ENCODE measurements at regions not wholly inside any gene's neighbourhood (a gene's known extent, or its start where the extent isn't known, plus 50 kb on each side); places are given as distances from the start of the nearest gene placed in this dataset.

DNA sequence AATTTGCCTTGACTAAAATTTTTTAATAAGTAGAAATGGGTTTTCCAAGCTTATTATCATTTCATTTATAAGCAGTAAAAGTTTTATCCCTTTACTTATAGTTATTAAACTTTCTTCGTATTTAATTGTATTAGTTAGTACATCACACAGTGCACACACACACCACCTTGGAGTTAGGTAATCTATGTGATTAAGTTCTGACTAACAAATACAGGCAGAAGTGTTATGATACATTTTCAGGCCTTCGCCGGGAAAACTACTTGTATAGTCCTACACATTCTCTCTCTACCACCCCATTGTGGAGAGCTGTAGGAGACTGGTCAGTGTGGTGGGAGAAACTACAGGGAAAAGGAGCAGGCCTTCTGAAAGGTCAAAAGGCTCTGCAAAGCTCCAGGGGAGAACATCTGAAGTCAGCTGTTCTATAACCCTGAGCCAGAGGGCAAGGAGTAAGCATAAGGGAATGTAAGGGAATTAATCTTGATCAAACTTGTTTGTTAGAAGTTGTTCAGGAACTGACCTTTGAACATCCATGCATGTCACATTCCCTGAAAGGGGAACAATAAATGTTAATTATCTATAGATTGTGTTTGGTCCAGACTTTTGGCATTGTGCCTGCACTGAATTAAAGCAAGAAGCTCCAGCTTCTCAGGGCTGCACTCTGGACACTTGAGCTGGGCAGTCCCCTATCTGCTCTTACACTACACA lies 231.7 kb downstream of the FSIP2 start:
- no peak overlapping the region for H3K4me2 ChIP-seq (ENCODE audit: insufficient read depth, low read length)
- no peak for ATAC-seq (ENCODE audit: insufficient read depth, low read depth)
- H3K4me1 ChIP-seq (ENCODE audit: insufficient read depth, low read length) = no peaks in the 10 kb centered on the region
- no peaks in the 10 kb centered on the region for H3K27me3 ChIP-seq (ENCODE audit: insufficient read depth, low read length, poor library complexity)
- H3K27ac ChIP-seq (ENCODE audit: low read length) = no peak overlapping the region
- no peaks in the 10 kb centered on the region for H3K36me3 ChIP-seq (ENCODE audit: insufficient read depth, low read length)
- peaks cover 4% of the 10 kb centered on the region for H3K9me3 ChIP-seq (ENCODE audit: insufficient read depth, low read length, severe bottlenecking)
- H2AFZ ChIP-seq (ENCODE audit: low read depth, low read length) = no peak overlapping the region
- H3K4me3 ChIP-seq (ENCODE audit: low read depth in 1 of 2, low read length in 2 of 2) = no peak overlapping the region
- no peak overlapping the region for H3K9ac ChIP-seq (ENCODE audit: low read depth, low read length)
- no peaks in the 10 kb centered on the region for H3K79me2 ChIP-seq (ENCODE audit: insufficient read depth, low read length)
- no peaks in the 10 kb centered on the region for H4K20me1 ChIP-seq (ENCODE audit: insufficient read depth, low read length)
- TF ChIP-seq EZH2 (IDR thresholded peaks at IDR 0.05; ENCODE audit: borderline replicate concordance, low read depth, low read length, severe bottlenecking) = no peak
- no peak for TF ChIP-seq CTCF (IDR thresholded peaks at IDR 0.05; ENCODE audit: borderline replicate concordance, extremely low read depth, low read length, poor library complexity, severe bottlenecking)
- no peak for DNase-seq

- no peak overlapping the region for H3K27ac ChIP-seq (ENCODE audit: low read length)
- H3K4me1 ChIP-seq (ENCODE audit: insufficient read depth, low read length) = no peaks in the 10 kb centered on the region
- ATAC-seq (ENCODE audit: insufficient read depth, low read depth) (no peak), DNase-seq (no peak)
- TF ChIP-seq CTCF (IDR thresholded peaks at IDR 0.05; ENCODE audit: borderline replicate concordance, extremely low read depth, low read length, poor library complexity, severe bottlenecking) = no peak
- no peak for TF ChIP-seq EZH2 (IDR thresholded peaks at IDR 0.05; ENCODE audit: borderline replicate concordance, low read depth, low read length, severe bottlenecking)
- H3K9me3 ChIP-seq (ENCODE audit: insufficient read depth, low read length, severe bottlenecking) = no peaks in the 10 kb centered on the region
- H3K79me2 ChIP-seq (ENCODE audit: insufficient read depth, low read length) = no peaks in the 10 kb centered on the region
- H3K36me3 ChIP-seq (ENCODE audit: insufficient read depth, low read length) = no peaks in the 10 kb centered on the region
- H3K9ac ChIP-seq (ENCODE audit: low read depth, low read length) = no peak overlapping the region
- no peak overlapping the region for H3K4me2 ChIP-seq (ENCODE audit: insufficient read depth, low read length)
- no peak overlapping the region for H2AFZ ChIP-seq (ENCODE audit: low read depth, low read length)
- no peaks in the 10 kb centered on the region for H4K20me1 ChIP-seq (ENCODE audit: insufficient read depth, low read length)
- H3K4me3 ChIP-seq (ENCODE audit: low read depth in 1 of 2, low read length in 2 of 2) = no peak overlapping the region
- H3K27me3 ChIP-seq (ENCODE audit: insufficient read depth, low read length, poor library complexity) = no peaks in the 10 kb centered on the region
Measured at GRCh38 chr2:185978634-185979407, 240.2 kb downstream of the FSIP2 start.

- Histone ChIP-seq H3K4me2 (ENCODE audit: insufficient read depth, low read length) (no peak overlapping the region), H2AFZ (ENCODE audit: low read depth, low read length) (no peak overlapping the region), H4K20me1 (ENCODE audit: insufficient read depth, low read length) (no peaks in the 10 kb centered on the region), H3K27ac (ENCODE audit: low read length) (no peak overlapping the region), H3K27me3 (ENCODE audit: insufficient read depth, low read length, poor library complexity) (no peaks in the 10 kb centered on the region), H3K79me2 (ENCODE audit: insufficient read depth, low read length) (no peaks in the 10 kb centered on the region), H3K36me3 (ENCODE audit: insufficient read depth, low read length) (no peaks in the 10 kb centered on the region), H3K9me3 (ENCODE audit: insufficient read depth, low read length, severe bottlenecking) (no peaks in the 10 kb centered on the region), H3K4me3 (ENCODE audit: low read depth in 1 of 2, low read length in 2 of 2) (no peak overlapping the region), H3K4me1 (ENCODE audit: insufficient read depth, low read length) (no peaks in the 10 kb centered on the region), H3K9ac (ENCODE audit: low read depth, low read length) (no peak overlapping the region)
- no peak for TF ChIP-seq EZH2 (IDR thresholded peaks at IDR 0.05; ENCODE audit: borderline replicate concordance, low read depth, low read length, severe bottlenecking)
- no peak for TF ChIP-seq CTCF (IDR thresholded peaks at IDR 0.05; ENCODE audit: borderline replicate concordance, extremely low read depth, low read length, poor library complexity, severe bottlenecking)
- ATAC-seq (ENCODE audit: insufficient read depth, low read depth) = no peak
- no peak for DNase-seq
Measured at GRCh38 chr2:185979546-185980071, 241.0 kb downstream of the FSIP2 start.

All from DND-41 (cell line).